Mesendoderm (in vitro differentiated cells): ENCODE measurements at regions not wholly inside any gene's neighbourhood (a gene's known extent, or its start where the extent isn't known, plus 50 kb on each side); places are given as distances from the start of the nearest gene placed in this dataset.
A peak's percentile ranks its signal among the peaks of the same experiment; 100 is the strongest.
"Not testable (repeated sequence)": the region's sequence is repeated elsewhere in the genome, so short reads cannot be mapped to it uniquely, and the experiment has no call there.

Source experiments
- DNase-seq: peaks from one replicate; pipeline ENCODE4 v3.0.0; 2013
- H2AK5ac ChIP-seq: 2 replicates; pipeline ENCODE4 v1.6.1; 2013; ENCODE audit warnings: low read length, inconsistent platforms
- H2BK120ac ChIP-seq: 2 replicates; pipeline ENCODE4 v1.6.1; 2013; ENCODE audit warnings: low read depth, mild to moderate bottlenecking, low read length, moderate library complexity, mixed read lengths
- H2BK15ac ChIP-seq: replicated peaks from 2 replicates; pipeline ENCODE4 v1.6.1; 2013; ENCODE audit warnings: low read depth, mild to moderate bottlenecking, moderate library complexity
- H2BK5ac ChIP-seq: 2 replicates; pipeline ENCODE4 v1.6.1; 2013; ENCODE audit warnings: low read length, inconsistent platforms
- H3K18ac ChIP-seq: 2 replicates; pipeline ENCODE4 v1.6.1; 2013; ENCODE audit warnings: mild to moderate bottlenecking, low read length, mixed read lengths
- H3K23ac ChIP-seq: one replicate; pipeline ENCODE4 v1.6.1; 2013; ENCODE audit warnings: low read length
- H3K27ac ChIP-seq: 2 replicates; pipeline ENCODE4 v1.5.1; 2013; ENCODE audit warnings: low read depth, mild to moderate bottlenecking, inconsistent platforms, low read length, moderate library complexity
- H3K27me3 ChIP-seq: 2 replicates; pipeline ENCODE4 v1.6.1; 2013; ENCODE audit warnings: low read length, control low read depth, mild to moderate bottlenecking, inconsistent platforms; ENCODE audit not compliant: insufficient read depth, poor library complexity
- H3K36me3 ChIP-seq: 2 replicates; pipeline ENCODE4 v1.6.1; 2013; ENCODE audit warnings: low read length, inconsistent platforms; ENCODE audit not compliant: control insufficient read depth, insufficient read depth
- H3K4ac ChIP-seq: one replicate; pipeline ENCODE4 v1.6.1; 2013; ENCODE audit warnings: low read depth, mild to moderate bottlenecking, low read length, moderate library complexity
- H3K4me1 ChIP-seq: 2 replicates; pipeline ENCODE4 v1.6.1; 2013; ENCODE audit warnings: low read depth, low read length, inconsistent platforms; ENCODE audit not compliant: control insufficient read depth
- H3K4me2 ChIP-seq: 2 replicates; pipeline ENCODE4 v1.6.1; 2013; ENCODE audit warnings: low read length
- H3K4me3 ChIP-seq: 2 replicates; pipeline ENCODE4 v1.5.1; 2013; ENCODE audit warnings: mild to moderate bottlenecking, low read length
- H3K56ac ChIP-seq: one replicate; pipeline ENCODE4 v1.6.1; 2013; ENCODE audit warnings: low read length
- H3K79me1 ChIP-seq: 2 replicates; pipeline ENCODE4 v1.6.1; 2013; ENCODE audit warnings: low read length, inconsistent platforms
- H3K79me2 ChIP-seq: 2 replicates; pipeline ENCODE4 v1.6.1; 2013; ENCODE audit warnings: mild to moderate bottlenecking, low read length; ENCODE audit not compliant: control insufficient read depth, insufficient read depth
- H3K9ac ChIP-seq: 2 replicates; pipeline ENCODE4 v1.6.1; 2013; ENCODE audit warnings: low read length, inconsistent platforms
- H4K5ac ChIP-seq: one replicate; pipeline ENCODE4 v1.6.1; 2013; ENCODE audit warnings: low read length
- H4K8ac ChIP-seq: one replicate; pipeline ENCODE4 v1.6.1; 2013; ENCODE audit warnings: low read depth, mild to moderate bottlenecking, control low read depth, low read length, moderate library complexity
- WGBS: extraction: QIAGEN DNeasy Blood & Tissue Kit; methylation state at CpG from one replicate; pipeline ENCODE4 v1.1.7; 2013; ENCODE audit warnings: low lambda C conversion rate, missing lambda C conversion rate; ENCODE audit not compliant: insufficient coverage; ENCODE audit errors: extremely low coverage; 5-methylcytosine and 5-hydroxymethylcytosine counted together

GRCh38 chrX:131473809-131474208, 70.1 kb upstream of the OR13H1 start:
- H3K27ac ChIP-seq, H3K4ac ChIP-seq, H2AK5ac ChIP-seq, H3K79me1 ChIP-seq, H2BK120ac ChIP-seq, H3K27me3 ChIP-seq, H3K4me3 ChIP-seq, H3K23ac ChIP-seq, DNase-seq, H3K56ac ChIP-seq, H3K9ac ChIP-seq, H3K36me3 ChIP-seq, H4K5ac ChIP-seq, H3K79me2 ChIP-seq, H3K18ac ChIP-seq, H2BK15ac ChIP-seq, H4K8ac ChIP-seq, H3K4me2 ChIP-seq, H3K4me1 ChIP-seq, H2BK5ac ChIP-seq: not testable (repeated sequence)
- WGBS, result no CpG with 5 or more reads among the region's 1 CpG

- Histone ChIP-seq H3K27me3 (no peaks in the 10 kb centered on the region), H4K5ac (no peak overlapping the region), H3K56ac (no peak overlapping the region), H3K9ac (no peak overlapping the region), H3K18ac (no peak overlapping the region), H3K79me1 (no peaks in the 10 kb centered on the region), H3K4me2 (no peak overlapping the region), H2AK5ac (no peak overlapping the region), H3K4me1 (no peaks in the 10 kb centered on the region), H2BK120ac (no peak overlapping the region), H3K23ac (no peak overlapping the region), H4K8ac (no peak overlapping the region), H3K4me3 (no peak overlapping the region), H3K79me2 (no peaks in the 10 kb centered on the region), H2BK5ac (no peak overlapping the region), H3K27ac (no peak overlapping the region), H2BK15ac (no peak overlapping the region), H3K36me3 (no peaks in the 10 kb centered on the region), H3K4ac (no peak overlapping the region)
- WGBS, result no CpG with 5 or more reads among the region's 1 CpG
- peak; percentile 25 for DNase-seq
Measured at GRCh38 chrX:131477498-131477897, 66.4 kb upstream of the OR13H1 start.
